Endothelial cell of umbilical vein (primary cell): ENCODE measurements at regions not wholly inside any gene's neighbourhood (a gene's known extent, or its start where the extent isn't known, plus 50 kb on each side); places are given as distances from the start of the nearest gene placed in this dataset.
A peak's percentile ranks its signal among the peaks of the same experiment; 100 is the strongest.

ENCODE experiments used
- BruUV-seq: library from RNA; stranded (reverse); fragments of 400-500 nt; replicated peaks from 2 replicates; lab custom pipeline; 2021; lab: Mats Ljungman, UMichigan
- CTCF ChIA-PET: fragments of 300-600, 350-600 bp; sonication (Branson Sonifier 250); formaldehyde crosslinking; loops from one replicate; lab custom pipeline; 2021; ENCODE audit warnings: antibody characterized with exemption, inconsistent platforms; lab: Charles Lee
- POLR2A ChIA-PET: fragments of 300-600, 350-600 bp; sonication (Branson Sonifier 250); formaldehyde crosslinking; loops from one replicate; lab custom pipeline; 2021; ENCODE audit warnings: antibody characterized with exemption, inconsistent platforms; lab: Charles Lee
- DNase-seq: peaks from one replicate; pipeline ENCODE4 v3.0.0-alpha.2; 2011; ENCODE audit warnings: low read depth, low spot score
- FAIRE-seq: peaks from 2 replicates; lab custom pipeline; 2011; peaks lifted over from hg19 to GRCh38; lab: Jason Lieb, UNC
- H2AFZ ChIP-seq: 2 replicates; pipeline ENCODE4 v1.6.0; 2012; ENCODE audit warnings: low read depth, low read length, control low read depth, inconsistent platforms
- H3K27ac ChIP-seq: 2 replicates; pipeline ENCODE4 v1.5.1; 2011; ENCODE audit warnings: low read depth, mild to moderate bottlenecking, control low read depth, low read length, moderate library complexity; ENCODE audit not compliant: insufficient read depth
- H3K27me3 ChIP-seq, 2 experiments: 2 replicates each; pipeline versions ENCODE4 v1.6.0 to v1.6.1; 2011; ENCODE audit warnings: low read length in 2 of 2, mixed read lengths in 1 of 2; ENCODE audit not compliant: control insufficient read depth in 2 of 2, insufficient read depth in 2 of 2
- H3K36me3 ChIP-seq, 2 experiments: 2 replicates in 1 of 2; 3 replicates in 1 of 2; pipeline ENCODE4 v1.5.1; 2011; ENCODE audit warnings: low read length in 2 of 2, mild to moderate bottlenecking in 1 of 2, moderate library complexity in 1 of 2; ENCODE audit not compliant: control insufficient read depth in 2 of 2, insufficient read depth in 2 of 2; ENCODE audit errors: extremely low read depth in 1 of 2
- H3K4me1 ChIP-seq: 3 replicates; pipeline ENCODE4 v1.5.1; 2011; ENCODE audit warnings: mild to moderate bottlenecking, low read length; ENCODE audit not compliant: control insufficient read depth, insufficient read depth; ENCODE audit errors: extremely low read depth
- H3K4me2 ChIP-seq: 2 replicates; pipeline ENCODE4 v1.6.1; 2011; ENCODE audit warnings: low read length, control low read depth, mixed read lengths; ENCODE audit not compliant: insufficient read depth
- H3K4me3 ChIP-seq, 3 experiments: fragments of 200-600 bp in 1 of 3; sonication (generic), shearing (Covaris generic) in 1 of 3; replicated peaks in 1 of 3; 2 replicates each; pipeline ENCODE4 v1.5.1; 2011 to 2016; ENCODE audit warnings: control low read depth in 3 of 3, low read length in 3 of 3, mild to moderate bottlenecking in 2 of 3, inconsistent platforms in 1 of 3, low read depth in 1 of 3, moderate library complexity in 1 of 3; ENCODE audit not compliant: insufficient read depth in 1 of 3
- H3K79me2 ChIP-seq: 2 replicates; pipeline ENCODE4 v1.6.0; 2012; ENCODE audit warnings: low read length, inconsistent platforms; ENCODE audit not compliant: control insufficient read depth, insufficient read depth
- H3K9ac ChIP-seq: replicated peaks from 2 replicates; pipeline ENCODE3; 2011; ENCODE audit warnings: low read length, control low read depth; ENCODE audit not compliant: insufficient read depth; ENCODE audit errors: extremely low read depth
- H3K9me1 ChIP-seq: replicated peaks from 3 replicates; pipeline ENCODE4 v1.6.0; 2011; ENCODE audit warnings: mild to moderate bottlenecking, low read length; ENCODE audit not compliant: control insufficient read depth, insufficient read depth; ENCODE audit errors: extremely low read depth
- H3K9me3 ChIP-seq: replicated peaks from 2 replicates; pipeline ENCODE4 v1.5.1; 2012; ENCODE audit warnings: low read length, inconsistent platforms; ENCODE audit not compliant: control insufficient read depth, insufficient read depth
- H4K20me1 ChIP-seq: replicated peaks from 2 replicates; pipeline ENCODE3; 2011; ENCODE audit warnings: mild to moderate bottlenecking, low read length; ENCODE audit not compliant: control insufficient read depth, insufficient read depth; ENCODE audit errors: extremely low read depth
- EZH2 ChIP-seq: IDR thresholded peaks from 2 replicates; pipeline ENCODE4 v1.6.1; 2012; ENCODE audit warnings: borderline replicate concordance, low read depth, mild to moderate bottlenecking, moderate library complexity, low read length, inconsistent platforms; ENCODE audit not compliant: severe bottlenecking
- FOS ChIP-seq: IDR thresholded peaks from 2 replicates; pipeline ENCODE4 v1.6.1; 2011; ENCODE audit warnings: mild to moderate bottlenecking, low read length, moderate library complexity, borderline replicate concordance; ENCODE audit not compliant: insufficient read depth
- GATA2 ChIP-seq: IDR thresholded peaks from 2 replicates; pipeline ENCODE4 v1.7.0; 2011; ENCODE audit warnings: low read depth, mild to moderate bottlenecking, moderate library complexity, mixed read lengths, low read length; ENCODE audit not compliant: insufficient read length, insufficient read depth
- MYC ChIP-seq: IDR thresholded peaks from one replicate; pipeline ENCODE4 v1.6.1; 2011; ENCODE audit warnings: mild to moderate bottlenecking, low read depth, low read length
- POLR2AphosphoS5 ChIP-seq: IDR thresholded peaks from 2 replicates; pipeline ENCODE4 v1.6.1; 2012; ENCODE audit warnings: low read depth, mild to moderate bottlenecking, control low read depth, low read length, moderate library complexity; ENCODE audit not compliant: insufficient read depth
- dilution Hi-C: fragments of 300-500 bp; cut with MboI; formaldehyde crosslinking; loops from one replicate; pipeline ENCODE4 v1.15.0; 2019; ENCODE audit warnings: low sequenced_read_pairs; ENCODE audit not compliant: extremely low pct_ligation_motif_present
- intact Hi-C: fragments of 100-400 bp; cut with micrococcal nuclease; formaldehyde crosslinking; loops from one replicate; pipeline ENCODE4 v1.10.0; 2022
- TF ChIP-seq, protein P1 (sequence below): IDR thresholded peaks from 2 replicates; pipeline ENCODE4 v1.6.1; 2011; ENCODE audit not compliant: insufficient read depth, insufficient read length
- TF ChIP-seq, protein P2 (sequence below), 2 donors: IDR thresholded peaks; 1 replicate in 1 of 2; 2 replicates in 1 of 2; pipeline ENCODE4 v1.5.1; 2011; ENCODE audit warnings: low read length in 2 of 2, mild to moderate bottlenecking in 2 of 2, moderate library complexity in 2 of 2, control low read depth in 1 of 2, inconsistent platforms in 1 of 2, low read depth in 1 of 2; ENCODE audit not compliant: insufficient read depth in 1 of 2; ENCODE audit errors: extremely low read depth in 1 of 2

DNA sequence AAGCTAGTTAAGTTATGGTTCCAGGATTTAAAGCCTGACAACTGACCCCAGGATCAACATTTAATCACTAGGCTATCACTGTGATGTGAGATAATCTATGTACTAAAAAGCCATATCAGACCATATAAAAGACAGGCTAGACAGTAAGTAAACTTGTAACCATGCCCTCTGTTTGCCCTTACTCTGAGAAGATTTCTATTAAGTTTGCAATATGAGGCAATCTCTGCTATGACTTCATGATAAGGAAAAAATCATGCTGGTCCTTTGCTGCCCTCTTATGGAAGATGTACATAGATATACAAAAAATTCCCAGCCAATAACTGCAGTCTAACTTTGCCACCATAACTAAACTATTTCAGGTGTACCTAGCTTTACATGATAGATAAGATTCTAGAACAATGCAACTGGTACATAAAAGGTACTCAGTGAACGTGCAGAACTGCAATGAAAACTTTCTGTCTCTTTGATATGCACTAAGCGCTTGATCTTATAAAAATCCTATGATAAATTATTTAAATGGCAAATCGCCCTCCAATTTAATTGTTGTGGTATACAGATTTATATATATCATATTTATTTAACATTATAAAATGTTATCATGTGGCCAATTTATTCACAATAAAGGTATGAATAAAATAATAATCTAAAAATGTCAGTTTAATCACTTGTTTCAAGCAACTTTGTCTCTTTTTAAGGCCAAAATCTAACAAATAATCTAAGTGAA lies 70.5 kb downstream of the FAM217A start:
- no TSS peak for BruUV-seq
- TF ChIP-seq MYC: no peak
- no peak for TF ChIP-seq FOS
- TF ChIP-seq, protein P1, sequence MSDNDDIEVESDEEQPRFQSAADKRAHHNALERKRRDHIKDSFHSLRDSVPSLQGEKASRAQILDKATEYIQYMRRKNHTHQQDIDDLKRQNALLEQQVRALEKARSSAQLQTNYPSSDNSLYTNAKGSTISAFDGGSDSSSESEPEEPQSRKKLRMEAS: no peak
- TF ChIP-seq, protein P2, sequence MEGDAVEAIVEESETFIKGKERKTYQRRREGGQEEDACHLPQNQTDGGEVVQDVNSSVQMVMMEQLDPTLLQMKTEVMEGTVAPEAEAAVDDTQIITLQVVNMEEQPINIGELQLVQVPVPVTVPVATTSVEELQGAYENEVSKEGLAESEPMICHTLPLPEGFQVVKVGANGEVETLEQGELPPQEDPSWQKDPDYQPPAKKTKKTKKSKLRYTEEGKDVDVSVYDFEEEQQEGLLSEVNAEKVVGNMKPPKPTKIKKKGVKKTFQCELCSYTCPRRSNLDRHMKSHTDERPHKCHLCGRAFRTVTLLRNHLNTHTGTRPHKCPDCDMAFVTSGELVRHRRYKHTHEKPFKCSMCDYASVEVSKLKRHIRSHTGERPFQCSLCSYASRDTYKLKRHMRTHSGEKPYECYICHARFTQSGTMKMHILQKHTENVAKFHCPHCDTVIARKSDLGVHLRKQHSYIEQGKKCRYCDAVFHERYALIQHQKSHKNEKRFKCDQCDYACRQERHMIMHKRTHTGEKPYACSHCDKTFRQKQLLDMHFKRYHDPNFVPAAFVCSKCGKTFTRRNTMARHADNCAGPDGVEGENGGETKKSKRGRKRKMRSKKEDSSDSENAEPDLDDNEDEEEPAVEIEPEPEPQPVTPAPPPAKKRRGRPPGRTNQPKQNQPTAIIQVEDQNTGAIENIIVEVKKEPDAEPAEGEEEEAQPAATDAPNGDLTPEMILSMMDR (IDR thresholded peaks at IDR 0.05; ENCODE audit: extremely low read depth in 1 of 2, insufficient read depth in 1 of 2, low read depth in 1 of 2, low read length in 2 of 2): peak; percentile 19 to 45
- no peak for TF ChIP-seq GATA2
- TF ChIP-seq POLR2AphosphoS5: no peak
- TF ChIP-seq EZH2: no peak
- Histone ChIP-seq H3K9me3 (no peaks in the 10 kb centered on the region), H3K9me1 (no peaks in the 10 kb centered on the region), H4K20me1 (no peaks in the 10 kb centered on the region), H3K36me3 (no peaks in the 10 kb centered on the region), H3K4me3 (no peak overlapping the region), H3K79me2 (peaks cover 21% of the 10 kb centered on the region), H3K4me2 (no peak overlapping the region), H3K27ac (no peak overlapping the region), H3K9ac (no peak overlapping the region), H2AFZ (no peak overlapping the region), H3K27me3 (no peaks in the 10 kb centered on the region), H3K4me1 (no peaks in the 10 kb centered on the region)
- ChIA-PET POLR2A (no interaction called here), CTCF (interaction anchor here (0.7 to 3.3 kb wide), 24 partner anchors 9 to 882 kb away, joined by 3 to 20 read pairs (median 6); partner anchors contain the start of gene FAM50B)
- FAIRE-seq (peak; percentile 77), DNase-seq (peak; percentile 76)
- intact Hi-C loops: loop anchor here (1.0 to 10.0 kb wide), 3 partner anchors 266 to 729 kb away; no protein-coding TSS in a partner anchor
- dilution Hi-C loops: no loop called here
